ENCODE measurements at regions not wholly inside any gene's neighbourhood (a gene's known extent, or its start where the extent isn't known, plus 50 kb on each side); places are given as distances from the start of the nearest gene placed in this dataset.

DNA sequence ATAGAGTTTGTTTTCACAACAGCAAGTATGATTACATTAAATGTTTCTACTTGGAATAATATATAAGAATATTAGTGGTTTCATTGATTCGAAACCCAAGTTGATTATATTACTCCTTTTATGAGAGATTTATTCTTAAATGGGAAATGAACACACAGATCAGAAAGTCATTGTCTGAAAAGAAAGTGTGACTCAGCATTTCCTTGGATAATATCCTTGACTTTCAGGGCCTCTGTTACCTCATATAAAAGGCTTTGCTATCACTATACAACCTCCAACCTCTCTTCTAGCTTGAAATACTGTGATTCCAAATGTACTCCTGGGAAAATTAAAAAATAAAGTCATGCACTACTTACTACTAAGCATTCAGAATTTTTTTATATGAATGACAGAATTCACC, 295.3 kb upstream of the LYPLAL1 start:
- peak; percentile 42 for DNase-seq (ENCODE audit: low read depth)
- H3K4me3 ChIP-seq (ENCODE audit: control insufficient read depth, low read depth, low read length) = no peak overlapping the region
- TF ChIP-seq, protein P1, sequence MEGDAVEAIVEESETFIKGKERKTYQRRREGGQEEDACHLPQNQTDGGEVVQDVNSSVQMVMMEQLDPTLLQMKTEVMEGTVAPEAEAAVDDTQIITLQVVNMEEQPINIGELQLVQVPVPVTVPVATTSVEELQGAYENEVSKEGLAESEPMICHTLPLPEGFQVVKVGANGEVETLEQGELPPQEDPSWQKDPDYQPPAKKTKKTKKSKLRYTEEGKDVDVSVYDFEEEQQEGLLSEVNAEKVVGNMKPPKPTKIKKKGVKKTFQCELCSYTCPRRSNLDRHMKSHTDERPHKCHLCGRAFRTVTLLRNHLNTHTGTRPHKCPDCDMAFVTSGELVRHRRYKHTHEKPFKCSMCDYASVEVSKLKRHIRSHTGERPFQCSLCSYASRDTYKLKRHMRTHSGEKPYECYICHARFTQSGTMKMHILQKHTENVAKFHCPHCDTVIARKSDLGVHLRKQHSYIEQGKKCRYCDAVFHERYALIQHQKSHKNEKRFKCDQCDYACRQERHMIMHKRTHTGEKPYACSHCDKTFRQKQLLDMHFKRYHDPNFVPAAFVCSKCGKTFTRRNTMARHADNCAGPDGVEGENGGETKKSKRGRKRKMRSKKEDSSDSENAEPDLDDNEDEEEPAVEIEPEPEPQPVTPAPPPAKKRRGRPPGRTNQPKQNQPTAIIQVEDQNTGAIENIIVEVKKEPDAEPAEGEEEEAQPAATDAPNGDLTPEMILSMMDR (conservative IDR thresholded peaks at IDR 0.05; ENCODE audit: control insufficient read depth, insufficient read depth, low read depth, low read length) = no peak

DNA sequence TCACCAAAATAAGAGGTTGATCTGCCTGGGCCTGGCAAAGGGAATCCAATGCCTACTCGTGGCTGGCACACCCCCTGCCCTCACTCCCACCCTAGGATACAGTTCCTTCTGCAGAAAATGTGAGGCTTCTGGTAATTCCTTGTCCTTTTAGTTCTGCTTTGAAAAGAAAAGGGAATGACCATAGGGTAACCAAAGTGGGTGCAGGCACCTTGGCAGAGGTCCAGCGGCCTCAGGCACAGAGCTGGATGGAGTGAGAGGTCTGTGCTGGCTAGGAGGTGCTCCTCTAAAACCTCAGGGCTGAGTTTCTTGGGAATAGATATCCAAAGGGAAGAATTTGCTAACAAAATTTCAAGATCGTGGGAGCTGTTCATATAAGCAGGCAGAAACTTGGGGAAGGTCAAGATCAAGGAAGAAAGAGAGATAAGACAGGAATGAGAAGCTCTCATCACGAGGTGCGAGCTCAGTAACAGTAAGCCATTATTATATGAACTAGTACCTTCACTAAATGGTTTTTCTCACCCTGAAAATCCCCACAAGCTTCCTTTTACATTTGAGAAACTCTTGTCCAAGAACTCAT, 293.1 kb upstream of the LYPLAL1 start:
- TF ChIP-seq, protein P1 (conservative IDR thresholded peaks at IDR 0.05; ENCODE audit: control insufficient read depth, insufficient read depth, low read depth, low read length) = no peak
- no peak overlapping the region for H3K4me3 ChIP-seq (ENCODE audit: control insufficient read depth, low read depth, low read length)
- no peak for DNase-seq (ENCODE audit: low read depth)

DNA sequence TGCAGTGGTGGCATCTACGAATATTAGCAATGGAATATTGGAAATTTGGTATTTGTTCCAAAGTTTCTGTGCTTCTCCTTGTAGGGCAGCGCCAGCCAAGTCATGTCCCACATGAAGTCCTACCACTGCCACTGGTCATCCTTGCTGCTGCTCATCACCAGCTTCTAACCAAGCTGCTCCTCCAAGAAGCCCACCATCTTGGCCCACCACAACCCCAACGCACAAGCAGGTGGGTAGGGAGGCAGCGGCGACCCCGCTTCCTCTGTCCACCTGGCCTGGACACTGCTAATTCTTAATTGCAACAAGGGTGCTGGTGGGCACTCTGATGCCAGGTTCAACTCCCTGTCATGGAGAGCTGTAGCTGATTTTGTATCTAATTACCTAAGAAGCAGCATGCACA, 291.2 kb upstream of the LYPLAL1 start:
- TF ChIP-seq, protein P1 (conservative IDR thresholded peaks at IDR 0.05; ENCODE audit: control insufficient read depth, insufficient read depth, low read depth, low read length) = no peak
- no peak overlapping the region for H3K4me3 ChIP-seq (ENCODE audit: control insufficient read depth, low read depth, low read length)
- DNase-seq (ENCODE audit: low read depth) = no peak

DNA sequence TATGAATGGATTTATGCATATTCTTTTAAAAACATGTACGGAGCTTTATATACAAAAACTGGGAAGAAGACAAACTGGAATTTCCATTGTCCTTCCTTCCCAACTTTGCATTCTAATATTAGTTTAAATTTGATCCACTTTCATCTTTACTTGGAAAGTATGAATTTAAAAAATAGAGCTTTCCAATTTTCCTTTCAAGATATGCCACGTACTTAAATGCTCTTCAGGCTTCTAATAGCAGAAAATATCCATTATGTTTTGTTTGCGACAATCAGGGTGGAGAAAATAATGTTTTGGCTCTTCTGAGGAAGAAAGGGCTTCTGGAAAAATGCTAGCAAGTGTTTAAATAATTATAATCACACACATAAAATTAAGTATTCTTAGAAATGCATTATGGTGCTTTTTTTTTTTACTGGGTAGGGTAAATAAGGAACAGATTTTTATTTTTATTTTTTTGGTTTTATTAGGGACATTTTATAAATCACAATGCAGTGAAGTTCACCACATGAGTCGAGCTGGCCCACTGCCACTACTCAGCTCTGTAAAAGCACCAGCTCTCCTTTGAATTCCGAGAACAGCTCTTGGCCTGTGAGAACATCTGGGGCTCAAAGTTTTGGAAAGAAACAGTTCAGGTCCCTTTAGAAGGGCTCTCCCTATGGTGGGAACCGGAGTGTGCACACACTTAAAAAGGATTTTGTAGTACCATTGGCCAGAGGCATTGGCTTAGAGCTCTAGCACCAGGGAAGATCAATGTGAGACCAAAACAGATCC, 287.4 kb upstream of the LYPLAL1 start:
- DNase-seq (ENCODE audit: low read depth) = peak; percentile 22
- H3K4me3 ChIP-seq (ENCODE audit: control insufficient read depth, low read depth, low read length) = no peak overlapping the region
- TF ChIP-seq, protein P1 (conservative IDR thresholded peaks at IDR 0.05; ENCODE audit: control insufficient read depth, insufficient read depth, low read depth, low read length) = no peak

DNA sequence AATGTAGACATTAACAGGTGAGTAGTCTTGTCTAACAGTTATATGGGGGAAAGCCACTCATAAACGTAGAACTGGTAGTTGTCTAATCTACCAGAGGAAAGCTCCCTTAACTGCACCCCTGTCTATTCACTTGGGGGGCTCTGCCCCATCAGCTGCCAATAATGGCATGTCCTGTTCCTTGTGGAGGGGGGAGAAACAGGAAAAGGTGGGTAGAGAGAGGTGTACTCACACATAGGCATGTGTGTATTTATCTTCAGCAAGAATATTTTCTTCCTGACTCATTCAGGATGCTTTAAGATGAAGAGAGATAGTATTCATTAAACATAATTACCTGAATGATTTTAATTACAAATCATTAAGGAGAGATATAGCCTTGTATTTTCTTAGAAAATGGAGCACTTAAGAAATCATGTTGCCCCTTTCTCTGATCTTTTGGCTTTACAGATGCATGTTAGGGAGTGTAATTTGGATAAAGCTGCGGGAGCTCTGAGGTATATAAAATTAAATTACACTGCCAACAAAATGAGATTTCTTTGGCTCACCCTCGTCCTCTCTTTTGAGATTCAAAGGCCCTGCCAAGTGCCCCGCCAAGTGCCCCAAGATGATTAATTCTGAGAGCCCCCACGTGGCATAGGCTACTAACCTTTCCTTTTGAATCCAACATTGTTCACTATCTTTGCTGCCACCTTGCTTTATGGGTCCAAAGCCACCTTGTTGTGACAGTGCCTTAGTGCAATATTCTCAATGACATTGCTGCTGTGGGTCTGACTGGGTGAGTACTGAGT, 286.3 kb upstream of the LYPLAL1 start:
- TF ChIP-seq, protein P1 (conservative IDR thresholded peaks at IDR 0.05; ENCODE audit: control insufficient read depth, insufficient read depth, low read depth, low read length) = no peak
- no peak overlapping the region for H3K4me3 ChIP-seq (ENCODE audit: control insufficient read depth, low read depth, low read length)
- no peak for DNase-seq (ENCODE audit: low read depth)

DNA sequence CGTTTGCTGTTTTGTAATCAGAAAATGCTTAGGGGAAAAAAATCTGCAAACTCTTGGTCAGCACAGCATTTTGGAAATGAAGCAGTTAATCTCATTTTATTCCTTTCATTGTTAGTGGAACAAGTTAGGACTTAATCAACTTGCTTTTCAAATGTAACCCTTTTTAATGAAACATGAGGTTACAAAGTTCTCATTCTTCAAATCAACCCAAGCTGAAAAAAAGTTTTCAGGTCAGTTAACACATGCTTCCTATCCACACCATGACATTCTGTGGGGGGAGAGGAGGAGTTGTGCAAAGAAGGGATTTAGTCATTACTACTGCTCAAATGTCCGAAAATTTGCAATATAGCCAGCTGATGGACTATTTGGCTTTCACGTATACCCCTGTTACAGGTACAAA, 283.2 kb upstream of the LYPLAL1 start:
- no peak overlapping the region for H3K4me3 ChIP-seq (ENCODE audit: control insufficient read depth, low read depth, low read length)
- no peak for DNase-seq (ENCODE audit: low read depth)
- TF ChIP-seq, protein P1 (conservative IDR thresholded peaks at IDR 0.05; ENCODE audit: control insufficient read depth, insufficient read depth, low read depth, low read length) = no peak

Measured in fibroblast of mammary gland (primary cell).